ENCODE measurements at regions not wholly inside any gene's neighbourhood (a gene's known extent, or its start where the extent isn't known, plus 50 kb on each side); places are given as distances from the start of the nearest gene placed in this dataset.
A peak's percentile ranks its signal among the peaks of the same experiment; 100 is the strongest.

- DNase-seq, result peak; percentile 21
- no peak overlapping the region for H3K27ac ChIP-seq
- in situ Hi-C loops (cut with HindIII; ENCODE audit: low pct_ligation_motif_present, low sequenced_read_pairs), result no loop called here
- no peak overlapping the region for H3K4me3 ChIP-seq (ENCODE audit: low read depth, low read length)
- H3K36me3 ChIP-seq (replicated peaks), result no peaks in the 10 kb centered on the region
- no peaks in the 10 kb centered on the region for H3K27me3 ChIP-seq (replicated peaks)
- TF ChIP-seq, protein P1, sequence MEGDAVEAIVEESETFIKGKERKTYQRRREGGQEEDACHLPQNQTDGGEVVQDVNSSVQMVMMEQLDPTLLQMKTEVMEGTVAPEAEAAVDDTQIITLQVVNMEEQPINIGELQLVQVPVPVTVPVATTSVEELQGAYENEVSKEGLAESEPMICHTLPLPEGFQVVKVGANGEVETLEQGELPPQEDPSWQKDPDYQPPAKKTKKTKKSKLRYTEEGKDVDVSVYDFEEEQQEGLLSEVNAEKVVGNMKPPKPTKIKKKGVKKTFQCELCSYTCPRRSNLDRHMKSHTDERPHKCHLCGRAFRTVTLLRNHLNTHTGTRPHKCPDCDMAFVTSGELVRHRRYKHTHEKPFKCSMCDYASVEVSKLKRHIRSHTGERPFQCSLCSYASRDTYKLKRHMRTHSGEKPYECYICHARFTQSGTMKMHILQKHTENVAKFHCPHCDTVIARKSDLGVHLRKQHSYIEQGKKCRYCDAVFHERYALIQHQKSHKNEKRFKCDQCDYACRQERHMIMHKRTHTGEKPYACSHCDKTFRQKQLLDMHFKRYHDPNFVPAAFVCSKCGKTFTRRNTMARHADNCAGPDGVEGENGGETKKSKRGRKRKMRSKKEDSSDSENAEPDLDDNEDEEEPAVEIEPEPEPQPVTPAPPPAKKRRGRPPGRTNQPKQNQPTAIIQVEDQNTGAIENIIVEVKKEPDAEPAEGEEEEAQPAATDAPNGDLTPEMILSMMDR (IDR thresholded peaks at IDR 0.05; ENCODE audit: low read depth, low read length, missing control alignments), result no peak
Measured at GRCh38 chr7:155188821-155189581, 108.7 kb upstream of the INSIG1 start.

DNA sequence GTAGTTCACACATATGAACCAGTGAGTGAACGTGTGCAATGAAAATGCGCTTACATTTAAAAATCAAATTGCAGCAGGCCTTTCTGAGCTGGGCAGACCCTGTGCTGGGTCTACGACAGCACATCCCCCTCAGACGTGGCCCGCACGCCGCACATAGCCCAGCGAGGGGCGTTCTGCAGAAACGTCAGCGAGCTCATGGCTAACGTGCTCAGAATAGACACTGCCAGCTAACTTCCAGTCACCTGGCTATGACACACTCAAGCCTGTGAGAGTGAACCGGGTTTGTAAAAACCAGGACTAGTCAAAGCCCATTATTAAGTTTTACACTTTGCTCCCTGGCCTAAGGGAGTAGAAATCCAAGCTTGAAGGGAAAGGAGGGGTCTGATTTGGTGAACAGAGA, 108.1 kb upstream of the INSIG1 start:
- H3K27ac ChIP-seq, result no peak overlapping the region
- in situ Hi-C loops (cut with HindIII; ENCODE audit: low pct_ligation_motif_present, low sequenced_read_pairs), result no loop called here
- TF ChIP-seq, protein P1 (IDR thresholded peaks at IDR 0.05; ENCODE audit: low read depth, low read length, missing control alignments), result no peak
- no peaks in the 10 kb centered on the region for H3K27me3 ChIP-seq (replicated peaks)
- DNase-seq, result no peak
- no peaks in the 10 kb centered on the region for H3K36me3 ChIP-seq (replicated peaks)
- no peak overlapping the region for H3K4me3 ChIP-seq (ENCODE audit: low read depth, low read length)

- no peak overlapping the region for H3K4me3 ChIP-seq (ENCODE audit: low read depth, low read length)
- H3K27me3 ChIP-seq (replicated peaks), result no peaks in the 10 kb centered on the region
- in situ Hi-C loops (cut with HindIII; ENCODE audit: low pct_ligation_motif_present, low sequenced_read_pairs), result loop anchor here (5.0 kb wide), 1 partner anchor 112 kb away; no protein-coding TSS in a partner anchor
- H3K27ac ChIP-seq, result no peak overlapping the region
- TF ChIP-seq, protein P1 (IDR thresholded peaks at IDR 0.05; ENCODE audit: low read depth, low read length, missing control alignments), result peak; percentile 83
- peak; percentile 36 for DNase-seq
- H3K36me3 ChIP-seq (replicated peaks), result no peaks in the 10 kb centered on the region
Measured at GRCh38 chr7:155190688-155191087, 107.0 kb upstream of the INSIG1 start.

- Histone ChIP-seq H3K36me3 (replicated peaks) (no peaks in the 10 kb centered on the region), H3K27ac (no peak overlapping the region), H3K4me3 (ENCODE audit: low read depth, low read length) (no peak overlapping the region), H3K27me3 (replicated peaks) (no peaks in the 10 kb centered on the region)
- in situ Hi-C loops (cut with HindIII; ENCODE audit: low pct_ligation_motif_present, low sequenced_read_pairs), result loop anchor here (5.0 kb wide), 1 partner anchor 111 kb away; no protein-coding TSS in a partner anchor
- TF ChIP-seq, protein P1 (IDR thresholded peaks at IDR 0.05; ENCODE audit: low read depth, low read length, missing control alignments), result no peak
- no peak for DNase-seq
Measured at GRCh38 chr7:155191137-155191536, 106.5 kb upstream of the INSIG1 start.

GRCh38 chr7:155191901-155192478, 105.7 kb upstream of the INSIG1 start:
- no peak overlapping the region for H3K27ac ChIP-seq
- TF ChIP-seq, protein P1 (IDR thresholded peaks at IDR 0.05; ENCODE audit: low read depth, low read length, missing control alignments), result no peak
- H3K36me3 ChIP-seq (replicated peaks), result no peaks in the 10 kb centered on the region
- in situ Hi-C loops (cut with HindIII; ENCODE audit: low pct_ligation_motif_present, low sequenced_read_pairs), result loop anchor here (5.0 kb wide), 1 partner anchor 110 kb away; no protein-coding TSS in a partner anchor
- no peak for DNase-seq
- no peaks in the 10 kb centered on the region for H3K27me3 ChIP-seq (replicated peaks)
- no peak overlapping the region for H3K4me3 ChIP-seq (ENCODE audit: low read depth, low read length)

Measured in brain microvascular endothelial cell (primary cell).